ENCODE measurements at regions not wholly inside any gene's neighbourhood (a gene's known extent, or its start where the extent isn't known, plus 50 kb on each side); places are given as distances from the start of the nearest gene placed in this dataset.

GRCh38 chr6:105494688-105495087, 91.8 kb upstream of the PREP start:
- DNase-seq (ENCODE audit: low spot score), result no peak
- TF ChIP-seq CTCF (IDR thresholded peaks at IDR 0.05; ENCODE audit: borderline replicate concordance, control extremely low read depth, extremely low read depth, insufficient read depth, missing control alignments), result no peak
- in situ Hi-C loops (cut with MboI; ENCODE audit: low sequenced_read_pairs, unreplicated experiment), result loop anchor here (10.0 to 25.0 kb wide), 2 partner anchors 150 to 593 kb away; partner anchors contain the start of gene PRDM1

- TF ChIP-seq CTCF (IDR thresholded peaks at IDR 0.05; ENCODE audit: borderline replicate concordance, control extremely low read depth, extremely low read depth, insufficient read depth, missing control alignments), result no peak
- in situ Hi-C loops (cut with MboI; ENCODE audit: low sequenced_read_pairs, unreplicated experiment), result loop anchor here (10.0 to 25.0 kb wide), 2 partner anchors 151 to 594 kb away; partner anchors contain the start of gene PRDM1
- DNase-seq (ENCODE audit: low spot score), result no peak
These were observed 90.9 kb upstream of the PREP start for GRCh38 chr6:105493736-105494135.

GRCh38 chr6:105492706-105493673, 90.1 kb upstream of the PREP start:
- in situ Hi-C loops (cut with MboI; ENCODE audit: low sequenced_read_pairs, unreplicated experiment), result loop anchor here (10.0 to 25.0 kb wide), 2 partner anchors 152 to 594 kb away; partner anchors contain the start of gene PRDM1
- DNase-seq (ENCODE audit: low spot score), result peak; percentile 45

GRCh38 chr6:105489216-105489530, 86.3 kb upstream of the PREP start:
- TF ChIP-seq CTCF (IDR thresholded peaks at IDR 0.05; ENCODE audit: borderline replicate concordance, control extremely low read depth, extremely low read depth, insufficient read depth, missing control alignments), result no peak
- in situ Hi-C loops (cut with MboI; ENCODE audit: low sequenced_read_pairs, unreplicated experiment), result loop anchor here (10.0 to 25.0 kb wide), 2 partner anchors 256 to 598 kb away; partner anchors contain the start of gene PRDM1
- no peak for DNase-seq (ENCODE audit: low spot score)

More at GRCh38 chr6:105492706-105493673, 90.1 kb upstream of the PREP start:
- TF ChIP-seq CTCF (IDR thresholded peaks at IDR 0.05; ENCODE audit: borderline replicate concordance, control extremely low read depth, extremely low read depth, insufficient read depth, missing control alignments), result no peak

- no peak for TF ChIP-seq CTCF (IDR thresholded peaks at IDR 0.05; ENCODE audit: borderline replicate concordance, control extremely low read depth, extremely low read depth, insufficient read depth, missing control alignments)
- in situ Hi-C loops (cut with MboI; ENCODE audit: low sequenced_read_pairs, unreplicated experiment), result loop anchor here (10.0 to 25.0 kb wide), 2 partner anchors 256 to 599 kb away; partner anchors contain the start of gene PRDM1
- no peak for DNase-seq (ENCODE audit: low spot score)
These were observed 85.8 kb upstream of the PREP start for GRCh38 chr6:105488516-105489215.

- in situ Hi-C loops (cut with MboI; ENCODE audit: low sequenced_read_pairs, unreplicated experiment), result loop anchor here (10.0 to 25.0 kb wide), 2 partner anchors 258 to 600 kb away; partner anchors contain the start of gene PRDM1
- no peak for TF ChIP-seq CTCF (IDR thresholded peaks at IDR 0.05; ENCODE audit: borderline replicate concordance, control extremely low read depth, extremely low read depth, insufficient read depth, missing control alignments)
- no peak for DNase-seq (ENCODE audit: low spot score)
These were observed 84.3 kb upstream of the PREP start for GRCh38 chr6:105487040-105487790.
